DOHH2 (cell line): ENCODE measurements at regions not wholly inside any gene's neighbourhood (a gene's known extent, or its start where the extent isn't known, plus 50 kb on each side); places are given as distances from the start of the nearest gene placed in this dataset.

ENCODE experiments used
- H3F3A ChIP-seq: fragments of 200-600 bp; sonication (generic), shearing (Covaris generic); 2 replicates; pipeline ENCODE4 v1.6.0; 2016; ENCODE audit warnings: antibody characterized with exemption, mild to moderate bottlenecking; ENCODE audit not compliant: control insufficient read depth, insufficient read depth
- H3K27ac ChIP-seq: fragments of 200-600 bp; sonication (generic); 2 replicates; pipeline ENCODE4 v1.5.1; 2014; ENCODE audit warnings: low read depth, mild to moderate bottlenecking, low read length, moderate library complexity
- H3K27me3 ChIP-seq: fragments of 200-600 bp; sonication (generic); 2 replicates; pipeline ENCODE4 v1.6.1; 2014; ENCODE audit warnings: mild to moderate bottlenecking, low read length, mixed read lengths; ENCODE audit not compliant: control insufficient read depth
- H3K36me3 ChIP-seq: fragments of 200-600 bp; sonication (generic); 2 replicates; pipeline ENCODE4 v1.6.1; 2014; ENCODE audit warnings: mild to moderate bottlenecking, low read length, moderate library complexity, mixed read lengths; ENCODE audit not compliant: control insufficient read depth
- H3K4me1 ChIP-seq: fragments of 200-600 bp; sonication (generic); 2 replicates; pipeline ENCODE4 v1.6.1; 2014; ENCODE audit warnings: mild to moderate bottlenecking, low read length, mixed read lengths; ENCODE audit not compliant: control insufficient read depth
- H3K4me2 ChIP-seq: fragments of 200-600 bp; sonication (generic); 2 replicates; pipeline ENCODE4 v1.6.0; 2014; ENCODE audit warnings: mild to moderate bottlenecking, low read length, moderate library complexity
- H3K4me3 ChIP-seq: fragments of 200-600 bp; sonication (generic); 2 replicates; pipeline ENCODE4 v1.5.1; 2014; ENCODE audit warnings: mild to moderate bottlenecking, low read length, mixed read lengths
- H3K79me2 ChIP-seq: fragments of 200-600 bp; sonication (generic); 2 replicates; pipeline ENCODE4 v1.6.1; 2014; ENCODE audit warnings: mild to moderate bottlenecking, low read length, mixed read lengths; ENCODE audit not compliant: control insufficient read depth
- H3K9me2 ChIP-seq: fragments of 200-600 bp; sonication (generic); replicated peaks from 2 replicates; pipeline ENCODE4 v1.6.1; 2014; ENCODE audit warnings: mild to moderate bottlenecking, low read length, mixed read lengths; ENCODE audit not compliant: control insufficient read depth
- H3K9me3 ChIP-seq: fragments of 200-600 bp; sonication (generic); 2 replicates; pipeline ENCODE4 v1.6.1; 2014; ENCODE audit warnings: antibody characterized with exemption, low read length, mixed read lengths; ENCODE audit not compliant: control insufficient read depth, insufficient read depth
- H4K20me1 ChIP-seq: fragments of 200-600 bp; sonication (generic); 2 replicates; pipeline ENCODE4 v1.6.0; 2014; ENCODE audit warnings: low read depth, mild to moderate bottlenecking, antibody characterized with exemption, low read length, moderate library complexity; ENCODE audit not compliant: control insufficient read depth, insufficient read depth
- CTCF ChIP-seq: fragments of 200-600 bp; sonication (generic); IDR thresholded peaks from one replicate; pipeline ENCODE4 v1.5.1; 2014; ENCODE audit warnings: antibody characterized with exemption, mild to moderate bottlenecking, low read depth, low read length; ENCODE audit not compliant: poor library complexity, severe bottlenecking
- EZH2phosphoT487 ChIP-seq: fragments of 200-600 bp; sonication (generic); IDR thresholded peaks from 2 replicates; pipeline ENCODE4 v1.6.1; 2017; ENCODE audit warnings: borderline replicate concordance, mild to moderate bottlenecking, antibody characterized with exemption, low read length, moderate library complexity, mixed read lengths

- H3K36me3 ChIP-seq, result no peaks in the 10 kb centered on the region
- no peaks in the 10 kb centered on the region for H3K79me2 ChIP-seq
- no peaks in the 10 kb centered on the region for H4K20me1 ChIP-seq
- no peaks in the 10 kb centered on the region for H3K9me2 ChIP-seq
- no peak overlapping the region for H3K4me2 ChIP-seq
- H3K4me1 ChIP-seq, result peaks cover under 1% of the 10 kb centered on the region; the same call in 1 of the 2 replicates
- no peaks in the 10 kb centered on the region for H3K9me3 ChIP-seq
- no peak for TF ChIP-seq CTCF
- TF ChIP-seq EZH2phosphoT487, result no peak
- no peak overlapping the region for H3K27ac ChIP-seq
- H3K4me3 ChIP-seq, result no peak overlapping the region
- no peaks in the 10 kb centered on the region for H3F3A ChIP-seq
- H3K27me3 ChIP-seq, result peaks cover 2% of the 10 kb centered on the region; the same call in 1 of the 2 replicates
Observed at GRCh38 chr2:59903994-59904544, 649.4 kb downstream of the BCL11A start.

GRCh38 chr2:59900728-59901452 is 652.6 kb downstream of the BCL11A start:
- Histone ChIP-seq H3K79me2 (no peaks in the 10 kb centered on the region), H3K27ac (no peak overlapping the region), H3F3A (no peaks in the 10 kb centered on the region), H3K4me3 (no peak overlapping the region), H3K9me3 (no peaks in the 10 kb centered on the region), H3K36me3 (no peaks in the 10 kb centered on the region), H3K4me2 (no peak overlapping the region), H3K27me3 (peaks cover 2% of the 10 kb centered on the region; the same call in 1 of the 2 replicates), H4K20me1 (no peaks in the 10 kb centered on the region), H3K9me2 (no peaks in the 10 kb centered on the region), H3K4me1 (no peaks in the 10 kb centered on the region)
- TF ChIP-seq EZH2phosphoT487, result no peak
- TF ChIP-seq CTCF, result no peak

- Histone ChIP-seq H3K9me3 (no peaks in the 10 kb centered on the region), H3K27me3 (peaks cover 2% of the 10 kb centered on the region; the same call in 1 of the 2 replicates), H3K79me2 (no peaks in the 10 kb centered on the region), H3F3A (no peaks in the 10 kb centered on the region), H3K27ac (no peak overlapping the region), H3K36me3 (no peaks in the 10 kb centered on the region), H3K4me3 (no peak overlapping the region), H3K4me1 (no peaks in the 10 kb centered on the region), H3K9me2 (no peaks in the 10 kb centered on the region), H3K4me2 (no peak overlapping the region), H4K20me1 (no peaks in the 10 kb centered on the region)
- TF ChIP-seq EZH2phosphoT487 (no peak), CTCF (no peak)
Observed at GRCh38 chr2:59899692-59900091, 653.8 kb downstream of the BCL11A start.
